MG63 (cell line): ENCODE measurements at regions not wholly inside any gene's neighbourhood (a gene's known extent, or its start where the extent isn't known, plus 50 kb on each side); places are given as distances from the start of the nearest gene placed in this dataset.
"Not testable (repeated sequence)": the region's sequence is repeated elsewhere in the genome, so short reads cannot be mapped to it uniquely, and the experiment has no call there.

Source experiments
- DNase-seq: peaks from one replicate; pipeline ENCODE4 v3.0.0-alpha.2; 2020
- H3K27me3 ChIP-seq: fragments of 250-450 bp; sonication (Bioruptor Pico); 2 replicates; pipeline ENCODE4 v1.5.1; 2020; ENCODE audit warnings: mild to moderate bottlenecking, moderate library complexity
- H3K36me3 ChIP-seq: fragments of 250-450 bp; sonication (Bioruptor Pico); 2 replicates; pipeline ENCODE4 v1.5.1; 2020; ENCODE audit warnings: mild to moderate bottlenecking, moderate library complexity
- H3K4me3 ChIP-seq: fragments of 250-450 bp; sonication (Bioruptor Pico); 2 replicates; pipeline ENCODE4 v1.5.1; 2020; ENCODE audit warnings: mild to moderate bottlenecking, moderate library complexity
- H3K9me3 ChIP-seq: fragments of 250-450 bp; sonication (Bioruptor Pico); 2 replicates; pipeline ENCODE4 v1.5.1; 2020; ENCODE audit warnings: mild to moderate bottlenecking, moderate library complexity

DNA sequence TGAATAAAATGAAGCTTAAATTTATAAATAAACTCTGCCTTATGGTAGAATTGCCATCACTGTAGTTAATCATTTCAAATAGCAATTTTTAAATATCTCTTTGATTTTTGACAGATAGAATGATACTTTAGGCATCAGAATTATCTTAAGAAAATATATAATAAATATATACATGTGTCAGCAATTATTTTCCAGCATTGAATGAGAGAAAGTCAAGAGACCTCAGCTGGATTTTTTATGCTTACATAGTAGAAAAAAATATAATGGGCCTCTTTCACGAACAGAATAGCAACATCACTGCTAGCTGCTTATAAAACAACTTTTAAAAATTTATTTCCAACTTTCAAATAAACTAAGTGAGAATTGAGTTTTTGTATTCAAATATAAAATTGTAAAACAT, 424.0 kb upstream of the MAGEB16 start:
- Histone ChIP-seq H3K27me3 (no peaks in the 10 kb centered on the region), H3K36me3 (no peaks in the 10 kb centered on the region), H3K4me3 (no peak overlapping the region), H3K9me3 (no peaks in the 10 kb centered on the region)
- DNase-seq, result no peak

DNA sequence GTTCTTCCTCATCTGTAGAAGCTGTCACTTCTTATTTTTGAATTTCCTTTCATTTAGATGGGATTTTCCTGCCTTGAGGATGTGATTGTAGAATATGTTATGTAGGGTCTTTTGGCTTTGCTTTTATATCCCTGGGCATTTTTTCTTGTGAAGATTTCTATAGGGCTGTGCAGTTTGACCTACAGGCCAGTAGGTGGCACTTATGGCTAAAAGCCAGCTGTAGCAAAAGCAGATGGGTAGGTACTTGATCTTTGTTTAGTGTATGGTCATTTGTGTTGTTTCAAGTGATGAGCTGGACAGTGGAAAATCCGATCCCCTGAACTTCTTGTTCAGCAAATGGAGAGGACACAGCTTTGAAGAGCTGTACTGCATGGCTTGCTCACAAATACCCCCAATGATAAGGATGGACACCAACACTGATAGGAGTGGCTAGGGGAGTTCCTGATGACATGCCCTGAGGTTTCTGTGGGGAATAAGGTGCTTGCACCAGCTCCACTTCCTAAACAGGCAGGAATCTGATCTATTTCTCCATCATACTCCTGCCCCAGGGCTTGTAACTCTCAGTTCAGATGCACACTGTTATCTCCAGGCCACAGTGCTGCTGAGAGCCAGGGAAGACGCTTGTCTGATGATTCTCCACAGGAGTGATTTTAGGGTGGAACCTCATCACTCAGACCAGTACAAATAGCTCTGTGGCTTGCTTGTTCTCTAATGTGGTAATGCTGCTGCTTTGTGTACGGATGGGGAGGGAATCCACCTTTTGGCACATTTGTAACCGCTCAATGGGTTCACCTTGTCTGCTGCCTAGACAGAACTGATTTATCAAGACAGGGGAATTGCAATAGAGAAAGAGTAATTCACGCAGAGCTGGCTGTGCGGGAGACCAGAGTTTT, 417.1 kb upstream of the MAGEB16 start:
- Histone ChIP-seq H3K36me3 (no peaks in the 10 kb centered on the region), H3K9me3 (no peaks in the 10 kb centered on the region)
- DNase-seq, result no peak

DNA sequence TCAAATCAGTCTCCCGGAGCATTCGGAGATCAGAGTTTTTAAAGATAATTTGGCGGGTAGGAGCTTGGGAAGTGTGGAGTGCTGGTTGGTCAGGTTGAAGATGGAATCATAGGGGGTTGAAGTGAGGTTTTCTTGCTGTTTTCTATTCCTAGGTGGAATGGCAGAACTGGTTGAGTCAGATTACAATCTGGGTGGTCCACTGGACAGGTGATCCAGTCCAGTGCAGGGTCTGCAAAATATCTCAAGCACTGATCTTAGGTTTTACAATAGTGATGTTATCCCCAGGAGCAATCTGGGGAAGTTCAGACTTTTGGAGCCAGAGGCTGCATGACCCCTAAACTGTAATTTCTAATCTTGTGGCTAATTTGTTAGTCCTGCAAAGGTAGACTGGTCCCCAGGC, 416.4 kb upstream of the MAGEB16 start:
- DNase-seq, H3K36me3 ChIP-seq, H3K4me3 ChIP-seq, H3K27me3 ChIP-seq, H3K9me3 ChIP-seq: not testable (repeated sequence)

More for the DNA sequence above, 417.1 kb upstream of the MAGEB16 start:
- H3K4me3 ChIP-seq, result no peak overlapping the region
- H3K27me3 ChIP-seq, result no peaks in the 10 kb centered on the region

DNA sequence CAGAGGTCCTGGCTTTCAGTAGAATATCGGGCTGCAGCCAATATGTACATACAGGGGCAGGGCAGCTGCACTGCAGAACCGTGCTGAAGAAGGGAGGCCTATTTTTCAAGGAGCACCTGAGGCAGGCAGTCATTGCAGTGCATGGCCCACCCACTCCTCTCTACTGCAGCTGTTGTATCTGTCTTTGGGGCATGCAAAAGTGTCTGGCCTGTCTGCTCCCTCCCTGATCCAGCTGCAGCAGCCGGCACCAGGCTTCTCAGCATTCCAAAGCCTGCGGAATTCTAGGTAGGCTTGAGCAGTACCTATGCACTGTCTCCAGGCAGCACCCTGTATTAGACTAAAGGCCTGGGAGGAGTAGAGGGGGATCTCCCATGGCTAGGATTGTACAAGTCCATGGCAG, 415.2 kb upstream of the MAGEB16 start:
- Histone ChIP-seq H3K4me3 (no peak overlapping the region), H3K36me3 (no peaks in the 10 kb centered on the region), H3K27me3 (no peaks in the 10 kb centered on the region), H3K9me3 (no peaks in the 10 kb centered on the region)
- DNase-seq, result no peak

DNA sequence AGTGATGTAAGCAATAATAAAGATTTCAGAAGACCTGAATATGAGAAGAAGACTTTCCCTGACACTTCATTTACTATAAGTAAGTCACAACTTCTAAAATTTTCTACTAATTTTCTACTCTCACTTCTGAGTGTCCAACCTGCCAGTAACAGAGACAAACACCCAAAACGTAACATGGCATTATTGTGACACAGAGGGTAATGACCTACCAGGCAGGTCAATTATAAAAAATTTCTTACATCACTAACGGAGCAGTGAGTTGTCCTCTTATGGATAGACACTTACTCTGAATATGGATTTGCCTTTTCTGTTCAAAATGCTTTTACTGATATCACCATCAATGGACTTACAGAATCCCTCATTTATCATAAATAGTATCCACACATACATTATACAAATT, 405.9 kb upstream of the MAGEB16 start:
- Histone ChIP-seq H3K27me3 (no peaks in the 10 kb centered on the region), H3K9me3 (no peaks in the 10 kb centered on the region), H3K4me3 (no peak overlapping the region), H3K36me3 (no peaks in the 10 kb centered on the region)
- no peak for DNase-seq

DNA sequence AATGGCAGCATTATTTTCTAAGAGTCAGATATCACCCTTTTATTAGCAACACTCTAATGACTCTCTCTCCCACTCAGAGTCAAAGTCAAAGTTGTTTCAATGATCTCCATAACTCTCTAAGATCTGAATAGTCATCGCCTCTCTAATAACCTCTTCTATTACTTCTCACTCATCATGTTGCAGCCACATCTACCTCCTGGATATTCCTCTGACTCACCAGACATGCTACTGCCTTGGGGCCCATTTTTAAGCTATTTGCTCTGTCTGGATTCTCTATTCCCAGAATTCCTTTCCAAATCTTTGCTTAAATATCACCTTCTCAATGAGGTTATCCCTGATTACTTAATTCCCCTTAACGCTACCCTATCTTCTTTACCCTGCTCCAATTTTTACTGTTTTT, 391.8 kb upstream of the MAGEB16 start:
- Histone ChIP-seq H3K27me3 (no peaks in the 10 kb centered on the region), H3K36me3 (no peaks in the 10 kb centered on the region), H3K4me3 (no peak overlapping the region), H3K9me3 (no peaks in the 10 kb centered on the region)
- DNase-seq, result no peak

DNA sequence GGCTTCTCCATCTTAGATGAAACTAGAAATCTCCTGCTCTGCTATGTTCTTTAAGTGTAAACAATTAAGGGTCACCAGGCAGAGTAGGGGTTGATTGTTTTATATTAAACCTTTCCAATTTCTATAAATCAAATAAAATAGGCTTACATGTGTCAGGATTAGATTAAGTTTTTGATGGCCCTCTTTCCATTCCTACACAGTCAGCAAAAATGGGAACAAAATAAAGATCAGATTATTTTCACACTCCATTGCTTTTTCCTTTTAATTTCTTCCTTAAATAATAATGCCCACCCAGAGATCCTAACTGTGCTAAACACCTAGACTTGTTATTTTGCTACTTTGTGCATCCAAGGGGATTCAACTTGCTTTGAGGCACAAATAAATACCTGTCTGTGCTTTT, 381.4 kb upstream of the MAGEB16 start:
- no peaks in the 10 kb centered on the region for H3K27me3 ChIP-seq
- H3K9me3 ChIP-seq, result no peaks in the 10 kb centered on the region
- no peaks in the 10 kb centered on the region for H3K36me3 ChIP-seq
- H3K4me3 ChIP-seq, result no peak overlapping the region
- DNase-seq, result no peak

DNA sequence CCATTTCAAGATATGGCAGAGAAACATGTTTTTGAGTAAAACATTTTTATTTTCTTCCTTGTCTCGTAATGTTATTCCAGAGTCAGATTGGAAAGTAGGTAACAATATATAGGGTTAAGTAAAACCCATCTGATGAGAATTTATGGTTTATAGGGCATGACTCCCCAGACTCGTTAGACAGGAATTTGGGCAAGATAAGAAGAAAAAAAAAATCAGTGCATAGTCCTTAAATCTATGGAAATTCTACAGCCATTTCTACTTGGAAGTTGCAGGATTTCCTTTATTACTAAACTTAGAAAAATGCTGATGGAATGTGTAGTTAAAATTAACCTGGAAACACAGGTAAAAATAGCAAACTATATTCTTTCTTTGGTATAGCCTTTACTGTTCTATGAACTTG, 366.1 kb upstream of the MAGEB16 start:
- H3K4me3 ChIP-seq, result no peak overlapping the region
- no peak for DNase-seq
- no peaks in the 10 kb centered on the region for H3K36me3 ChIP-seq
- H3K9me3 ChIP-seq, result no peaks in the 10 kb centered on the region
- H3K27me3 ChIP-seq, result no peaks in the 10 kb centered on the region

DNA sequence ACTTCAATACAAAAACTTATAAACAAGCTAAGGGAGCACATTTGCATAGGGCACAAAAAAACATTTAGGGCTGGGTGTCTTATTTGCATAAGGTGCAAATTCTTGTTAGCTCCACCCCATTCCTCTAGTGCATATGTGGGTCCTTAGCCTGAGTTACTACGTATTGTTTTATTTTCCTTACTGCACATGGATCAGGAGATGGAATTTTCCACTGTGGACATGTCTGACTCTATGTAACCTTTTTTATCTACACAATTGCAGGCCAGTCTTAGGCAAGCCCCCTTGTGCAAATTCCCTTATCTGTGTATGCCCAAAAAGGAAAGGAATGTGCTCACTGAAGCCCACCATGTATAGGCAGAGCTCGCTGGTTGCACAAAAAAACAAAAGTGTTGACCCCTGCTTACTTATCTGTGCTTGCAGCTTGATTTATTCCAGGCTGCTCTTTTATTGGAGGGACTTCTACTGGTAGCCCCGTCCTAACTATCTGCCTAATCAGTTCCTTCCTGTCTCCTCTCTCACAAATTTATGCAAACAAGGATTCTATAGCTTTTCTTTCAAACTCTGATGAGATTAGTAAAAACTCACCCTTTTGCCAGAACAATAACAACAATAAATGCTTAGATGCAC, 359.0 kb upstream of the MAGEB16 start:
- Histone ChIP-seq H3K36me3 (no peaks in the 10 kb centered on the region), H3K27me3 (no peaks in the 10 kb centered on the region), H3K9me3 (no peaks in the 10 kb centered on the region), H3K4me3 (no peak overlapping the region)
- DNase-seq, result no peak

DNA sequence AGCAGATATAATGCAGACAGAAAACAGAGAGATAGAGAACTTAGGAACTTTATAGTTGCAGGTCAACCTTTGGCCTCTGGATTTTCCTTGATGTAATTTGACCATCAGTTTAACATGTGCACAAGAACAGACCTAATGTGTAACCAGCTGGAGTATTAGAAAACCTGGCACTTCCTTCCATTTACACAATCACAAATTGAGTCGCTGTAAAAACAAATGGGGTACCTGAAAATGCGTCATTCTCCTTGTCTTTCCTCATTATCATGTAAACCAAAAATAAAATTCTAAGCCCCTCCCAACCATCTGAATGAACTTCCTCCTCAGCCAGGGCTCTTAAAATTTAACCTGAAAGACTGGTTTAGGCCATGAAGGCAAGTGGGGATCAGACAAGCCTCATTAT, 358.4 kb upstream of the MAGEB16 start:
- no peak overlapping the region for H3K4me3 ChIP-seq
- H3K27me3 ChIP-seq, result no peaks in the 10 kb centered on the region
- DNase-seq, result no peak
- H3K9me3 ChIP-seq, result no peaks in the 10 kb centered on the region
- H3K36me3 ChIP-seq, result no peaks in the 10 kb centered on the region

DNA sequence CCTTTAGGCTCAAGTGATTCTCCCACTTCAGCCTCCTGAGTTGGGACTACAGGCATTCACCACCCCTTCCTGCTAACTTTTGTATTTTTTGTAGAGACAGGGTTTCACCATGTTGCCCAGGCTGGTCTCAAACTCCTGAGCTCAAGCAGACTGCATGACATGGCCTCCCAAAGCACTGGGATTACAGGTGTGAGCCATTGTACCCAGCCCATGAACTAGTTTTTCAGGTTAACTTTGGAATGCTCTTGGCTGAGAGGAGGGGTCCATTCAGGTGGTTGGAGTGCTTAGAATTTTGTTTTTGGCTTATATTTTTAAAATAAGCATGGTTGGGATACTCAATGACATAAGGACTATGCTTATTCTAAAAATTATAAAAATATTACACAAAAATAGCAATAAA, 355.7 kb upstream of the MAGEB16 start:
- Histone ChIP-seq H3K9me3 (no peaks in the 10 kb centered on the region), H3K27me3 (no peaks in the 10 kb centered on the region), H3K4me3 (no peak overlapping the region), H3K36me3 (no peaks in the 10 kb centered on the region)
- DNase-seq, result no peak

DNA sequence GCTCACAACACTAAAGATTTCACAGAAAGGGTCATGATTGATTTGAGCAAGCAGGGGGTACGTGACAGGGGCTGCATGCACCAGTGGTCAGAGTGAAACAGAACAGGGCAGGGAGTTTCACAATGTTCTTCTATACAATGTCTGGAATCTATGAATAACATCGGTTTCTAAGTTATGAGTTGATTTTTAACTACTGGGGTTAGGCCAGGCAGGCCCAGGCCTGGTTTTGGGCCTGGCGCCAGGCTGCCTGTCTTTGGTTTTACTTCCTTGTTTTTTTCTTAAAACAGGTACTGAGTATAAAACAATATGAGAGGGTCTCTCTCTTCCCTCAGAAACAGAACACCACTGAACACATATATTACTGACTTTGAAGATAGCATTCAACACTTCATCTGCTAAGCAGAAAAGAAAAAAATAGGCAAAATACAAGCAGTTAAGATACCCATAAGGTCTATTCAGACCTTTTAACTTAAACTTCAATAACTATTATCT, 355.0 kb upstream of the MAGEB16 start:
- not testable (repeated sequence) for H3K27me3 ChIP-seq, H3K36me3 ChIP-seq, H3K4me3 ChIP-seq, H3K9me3 ChIP-seq
- DNase-seq, result peak; percentile 15

DNA sequence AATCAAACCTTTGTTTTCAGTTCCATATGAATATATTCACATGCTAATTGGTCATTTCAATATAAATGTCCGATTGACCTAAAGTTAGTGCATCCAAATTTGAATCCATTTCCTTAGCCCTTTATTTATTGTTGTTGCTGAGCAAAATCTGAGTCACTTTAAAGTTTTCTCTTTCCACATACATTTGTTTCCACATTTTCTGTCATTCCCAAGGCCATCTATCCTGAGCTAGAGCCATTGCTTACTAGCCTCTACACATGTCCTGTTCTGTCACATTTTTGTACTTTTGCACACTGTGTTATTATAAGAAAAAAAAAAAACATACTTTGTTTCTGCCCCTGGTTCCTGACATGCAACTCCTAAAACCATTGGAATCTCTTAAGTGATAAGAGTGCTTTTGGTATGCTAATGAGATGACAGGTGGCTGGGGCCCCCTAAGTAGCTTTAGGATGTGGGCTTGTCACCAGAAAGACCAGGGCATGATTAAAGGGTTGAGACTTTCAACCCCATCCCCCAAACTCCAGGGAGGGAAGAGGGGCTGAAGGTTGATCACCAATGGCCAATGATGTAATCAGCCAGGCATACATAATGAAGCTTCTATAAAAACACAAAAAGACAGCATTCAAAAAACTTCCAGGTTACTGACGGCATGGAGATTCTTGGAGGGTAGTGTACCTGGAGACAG, 353.3 kb upstream of the MAGEB16 start:
- Histone ChIP-seq H3K36me3 (no peaks in the 10 kb centered on the region), H3K27me3 (no peaks in the 10 kb centered on the region), H3K9me3 (no peaks in the 10 kb centered on the region), H3K4me3 (no peak overlapping the region)
- DNase-seq, result no peak

DNA sequence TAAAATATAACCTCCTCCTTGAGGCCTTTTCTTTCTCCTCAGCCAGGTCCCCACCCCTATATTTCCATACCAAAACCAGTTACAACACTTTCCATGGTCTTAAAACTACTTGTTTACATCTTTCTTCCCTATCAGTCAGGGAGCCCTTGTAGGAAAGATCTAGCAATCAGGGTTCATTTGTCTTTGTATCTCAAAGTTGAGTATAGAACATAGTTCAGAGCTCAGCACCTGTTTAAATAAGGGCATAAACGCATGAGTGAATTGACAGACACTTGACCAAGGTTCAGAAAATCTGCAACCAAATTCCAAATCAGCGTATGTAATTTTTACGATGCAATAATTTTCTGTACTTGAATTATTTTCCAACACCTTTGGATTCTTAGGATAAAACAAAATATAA, 352.2 kb upstream of the MAGEB16 start:
- Histone ChIP-seq H3K27me3 (no peaks in the 10 kb centered on the region), H3K36me3 (no peaks in the 10 kb centered on the region), H3K4me3 (no peak overlapping the region), H3K9me3 (no peaks in the 10 kb centered on the region)
- no peak for DNase-seq

DNA sequence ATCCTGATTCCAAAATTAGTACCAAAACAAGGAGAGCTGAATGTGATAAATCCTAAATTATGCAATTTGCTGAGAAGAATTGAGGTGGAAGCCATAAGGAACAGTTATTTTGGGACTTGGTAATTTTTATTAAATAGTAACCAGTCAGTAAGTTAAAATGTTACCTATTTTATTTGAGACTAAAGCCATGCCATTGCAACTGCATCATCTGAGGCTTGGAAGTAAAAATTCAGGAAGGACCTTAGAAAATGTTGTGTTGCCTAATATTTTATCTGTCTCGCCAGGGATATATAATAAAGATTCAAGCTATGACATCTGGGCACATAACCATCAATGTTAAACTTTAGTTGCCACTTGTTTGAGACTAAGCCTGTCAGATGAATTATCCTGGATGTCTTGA, 341.3 kb upstream of the MAGEB16 start:
- Histone ChIP-seq H3K36me3 (no peaks in the 10 kb centered on the region), H3K27me3 (no peaks in the 10 kb centered on the region), H3K9me3 (no peaks in the 10 kb centered on the region), H3K4me3 (no peak overlapping the region)
- DNase-seq, result no peak

DNA sequence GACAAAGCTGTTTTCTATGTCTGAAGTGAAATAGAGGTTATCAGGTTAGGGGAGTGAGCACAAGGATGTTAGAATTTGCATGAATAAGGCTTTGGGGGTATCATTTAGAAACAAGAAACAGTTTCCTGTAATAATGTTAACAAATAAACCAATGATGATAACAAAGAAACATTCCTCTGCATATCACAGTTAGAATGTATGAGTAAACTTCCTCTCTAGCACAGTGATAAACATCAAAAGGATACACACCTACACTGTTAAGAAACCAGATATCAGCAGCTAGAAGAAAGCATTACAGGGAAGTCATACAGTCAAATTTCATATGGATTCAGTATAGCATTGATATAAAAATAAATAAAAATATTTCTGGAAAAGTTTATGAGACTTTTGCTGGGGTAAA, 340.0 kb upstream of the MAGEB16 start:
- no peak overlapping the region for H3K4me3 ChIP-seq
- no peak for DNase-seq
- H3K9me3 ChIP-seq, result no peaks in the 10 kb centered on the region
- no peaks in the 10 kb centered on the region for H3K36me3 ChIP-seq
- H3K27me3 ChIP-seq, result no peaks in the 10 kb centered on the region

DNA sequence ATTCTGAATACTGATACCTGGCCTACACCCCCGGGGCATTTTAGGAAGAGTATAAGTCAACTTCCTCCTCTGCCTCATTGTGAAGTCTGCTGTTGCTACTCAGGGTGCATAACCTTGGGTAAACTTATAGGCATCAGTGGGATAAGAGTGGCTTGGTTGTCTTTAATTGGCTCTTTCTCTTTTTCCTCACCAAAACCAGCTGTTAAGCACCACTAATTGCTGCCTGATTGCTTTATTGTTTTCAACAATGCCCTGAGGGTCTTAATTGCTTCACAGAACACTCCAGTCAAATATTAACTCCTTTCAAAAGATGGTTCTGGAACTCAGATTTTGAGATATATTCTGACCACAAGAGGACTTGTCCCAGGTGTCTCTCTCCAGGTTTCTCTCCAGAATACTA, 337.0 kb upstream of the MAGEB16 start:
- H3K27me3 ChIP-seq, result no peaks in the 10 kb centered on the region
- H3K4me3 ChIP-seq, result no peak overlapping the region
- no peaks in the 10 kb centered on the region for H3K36me3 ChIP-seq
- DNase-seq, result no peak
- no peaks in the 10 kb centered on the region for H3K9me3 ChIP-seq

DNA sequence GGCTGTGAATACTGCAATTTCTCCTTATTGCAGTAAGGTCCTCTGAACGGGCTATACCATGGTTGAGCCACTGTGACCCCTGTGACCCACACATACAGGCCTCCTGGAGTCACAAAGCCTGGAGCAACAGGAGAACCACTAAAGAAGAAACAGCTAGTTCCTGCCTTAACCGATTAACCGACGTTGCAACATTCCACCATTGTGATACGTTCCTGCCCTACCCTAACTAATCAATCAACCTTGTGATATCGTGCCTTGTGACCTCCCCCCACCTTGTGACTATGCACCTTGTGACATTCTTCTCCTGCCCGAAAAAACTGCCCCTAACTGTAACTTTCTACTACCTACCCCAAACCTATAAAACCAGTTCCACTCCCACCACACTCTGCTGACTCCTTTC, 301.5 kb upstream of the MAGEB16 start:
- H3K9me3 ChIP-seq, DNase-seq, H3K36me3 ChIP-seq, H3K27me3 ChIP-seq, H3K4me3 ChIP-seq: not testable (repeated sequence)
